HepG2 (cell line): ENCODE measurements at regions not wholly inside any gene's neighbourhood (a gene's known extent, or its start where the extent isn't known, plus 50 kb on each side); places are given as distances from the start of the nearest gene placed in this dataset.

Experiments used
- ATAC-seq: fragments of 200-7000 bp; cut with Tn5 transposase; 3 replicates; pipeline ENCODE4 v1.9.1; 2020; ENCODE audit warnings: mild to moderate bottlenecking, moderate library complexity
- BruUV-seq: library from RNA; stranded (reverse); fragments of 400-500 nt; replicated peaks from 2 replicates; lab custom pipeline; 2021; lab: Mats Ljungman, UMichigan
- CTCF ChIA-PET: fragments of 300-600 bp; formaldehyde crosslinking; extraction: SDS; loops from one replicate; lab custom pipeline; 2021; ENCODE audit warnings: low total read pairs, inconsistent platforms, low intra/inter-chr PET ratio; lab: Yijun Ruan, JAX
- POLR2A ChIA-PET: fragments of 350-600 bp; sonication (Branson Sonifier 250); formaldehyde crosslinking; loops from one replicate; lab custom pipeline; 2020; ENCODE audit warnings: antibody characterized with exemption, inconsistent platforms; lab: Yijun Ruan, JAX
- DNase-seq: peaks from one replicate; pipeline ENCODE4 v3.0.0-alpha.2; 2015; ENCODE audit warnings: low spot score
- FAIRE-seq: peaks from 3 replicates; lab custom pipeline; 2011; peaks lifted over from hg19 to GRCh38; lab: Jason Lieb, UNC
- H2AFZ ChIP-seq: one replicate; pipeline ENCODE4 v1.6.1; 2011; ENCODE audit warnings: low read length, inconsistent platforms
- H3K27ac ChIP-seq: fragments of 300-600 bp; 3 replicates; pipeline ENCODE4 v1.8.0; 2011; ENCODE audit warnings: mixed run types, mild to moderate bottlenecking, mixed read lengths, low read length, inconsistent platforms; ENCODE audit not compliant: insufficient read depth; ENCODE audit errors: extremely low read length
- H3K27me3 ChIP-seq, 2 experiments: fragments of 200-600 bp in 1 of 2; 2 replicates in 1 of 2; 3 replicates in 1 of 2; pipeline versions ENCODE4 v1.6.0 to v1.8.0; 2011; ENCODE audit warnings: low read length in 2 of 2, mild to moderate bottlenecking in 2 of 2, moderate library complexity in 2 of 2, inconsistent platforms in 1 of 2; ENCODE audit not compliant: insufficient read depth in 2 of 2, control insufficient read depth in 1 of 2
- H3K36me3 ChIP-seq, 2 experiments: fragments of 200-600 bp in 1 of 2; replicated peaks in 1 of 2; 2 replicates in 1 of 2; 3 replicates in 1 of 2; pipeline versions ENCODE4 v1.5.1 to v1.8.0; 2011; ENCODE audit warnings: low read length in 2 of 2, inconsistent platforms in 1 of 2; ENCODE audit not compliant: insufficient read depth in 2 of 2, control insufficient read depth in 1 of 2
- H3K4me1 ChIP-seq: 2 replicates; pipeline ENCODE4 v1.5.1; 2012; ENCODE audit warnings: low read length, inconsistent platforms; ENCODE audit not compliant: insufficient read depth
- H3K4me2 ChIP-seq: 2 replicates; pipeline ENCODE4 v1.6.0; 2011; ENCODE audit warnings: low read depth, low read length, inconsistent platforms
- H3K4me3 ChIP-seq, 3 experiments: fragments of 200-600 bp in 1 of 3; sonication (generic), shearing (Covaris generic) in 1 of 3; replicated peaks in 1 of 3; 2 replicates each; pipeline ENCODE4 v1.5.1; 2011 to 2016; ENCODE audit warnings: low read length in 3 of 3, inconsistent platforms in 2 of 3, low read depth in 2 of 3, mild to moderate bottlenecking in 2 of 3, control low read depth in 1 of 3, mixed read lengths in 1 of 3; ENCODE audit not compliant: insufficient read depth in 1 of 3
- H3K79me2 ChIP-seq: one replicate; pipeline ENCODE4 v1.6.1; 2011; ENCODE audit warnings: low read length, inconsistent platforms; ENCODE audit not compliant: insufficient read depth
- H3K9ac ChIP-seq: 2 replicates; pipeline ENCODE4 v1.6.0; 2011; ENCODE audit warnings: mild to moderate bottlenecking, low read depth, low read length, inconsistent platforms; ENCODE audit not compliant: insufficient read depth
- H3K9me3 ChIP-seq: 2 replicates; pipeline ENCODE4 v1.5.1; 2012; ENCODE audit warnings: mild to moderate bottlenecking, low read length
- H4K20me1 ChIP-seq: 2 replicates; pipeline ENCODE4 v1.6.0; 2011; ENCODE audit warnings: inconsistent platforms, mild to moderate bottlenecking, low read length, moderate library complexity; ENCODE audit not compliant: insufficient read depth
- GABPA ChIP-seq, 2 experiments: IDR thresholded peaks; 2 replicates each; pipeline ENCODE4 v1.6.1; 2011 to 2016; ENCODE audit warnings: low read depth in 2 of 2, low read length in 1 of 2, missing biosample characterization in 1 of 2, missing genetic modification characterization in 1 of 2
- NFRKB ChIP-seq: fragments of 450-650 bp; IDR thresholded peaks from 2 replicates; pipeline ENCODE4 v1.6.1; 2017
- NONO ChIP-seq, 2 experiments: fragments of 450-650 bp in 1 of 2; sonication (generic) in 1 of 2; formaldehyde crosslinking in 1 of 2; IDR thresholded peaks in 1 of 2; conservative IDR thresholded peaks in 1 of 2; 2 replicates each; pipeline versions ENCODE4 v1.6.1 to v1.8.0; 2017 to 2022; ENCODE audit warnings: mild to moderate bottlenecking in 1 of 2, missing genetic modification reagents in 1 of 2, moderate library complexity in 1 of 2
- PREB ChIP-seq: sonication (generic); formaldehyde crosslinking; IDR thresholded peaks from 2 replicates; pipeline ENCODE4 v1.4.0; 2020; ENCODE audit warnings: missing genetic modification reagents
- TRAFD1 ChIP-seq: sonication (generic); formaldehyde crosslinking; IDR thresholded peaks from 2 replicates; pipeline ENCODE4 v1.5.1; 2020; ENCODE audit warnings: missing genetic modification reagents, mild to moderate bottlenecking, borderline replicate concordance
- ZBTB2 ChIP-seq: sonication (generic); formaldehyde crosslinking; IDR thresholded peaks from 2 replicates; pipeline ENCODE4 v1.8.0; 2022; ENCODE audit warnings: low read depth, missing genetic modification reagents
- ZFP36L1 ChIP-seq: sonication (generic); formaldehyde crosslinking; IDR thresholded peaks from 2 replicates; pipeline ENCODE4 v1.8.0; 2022; ENCODE audit warnings: mild to moderate bottlenecking, missing genetic modification reagents, moderate library complexity
- ZFP91 ChIP-seq: sonication (generic); formaldehyde crosslinking; IDR thresholded peaks from 2 replicates; pipeline ENCODE4 v1.9.0; 2022; ENCODE audit warnings: missing genetic modification reagents, mild to moderate bottlenecking, borderline replicate concordance
- ZUFSP ChIP-seq: sonication (generic); formaldehyde crosslinking; IDR thresholded peaks from 2 replicates; pipeline ENCODE4 v1.9.0; 2021; ENCODE audit warnings: missing genetic modification reagents, mild to moderate bottlenecking, borderline replicate concordance
- WGBS: methylation state at CpG from one replicate; pipeline ENCODE4 v1.1.6; 2017; ENCODE audit warnings: low lambda C conversion rate; 5-methylcytosine and 5-hydroxymethylcytosine counted together
- in situ Hi-C: cut with HindIII; loops from 2 replicates; pipeline ENCODE4 v1.10.0; 2017; ENCODE audit warnings: low pct_unique_long_range_greater_than_20kb; ENCODE audit not compliant: extremely low pct_ligation_motif_present
- intact Hi-C: fragments of 100-400 bp; cut with micrococcal nuclease; formaldehyde crosslinking; loops from one replicate; pipeline ENCODE4 v1.10.0; 2022; ENCODE audit not compliant: unreplicated experiment

- Histone ChIP-seq H3K4me1 (no peaks in the 10 kb centered on the region), H4K20me1 (no peaks in the 10 kb centered on the region; the same call in 1 of the 2 replicates), H3K36me3 (no peaks in the 10 kb centered on the region), H3K9me3 (no peaks in the 10 kb centered on the region), H2AFZ (no peak overlapping the region), H3K9ac (no peak overlapping the region), H3K79me2 (no peaks in the 10 kb centered on the region), H3K4me2 (no peak overlapping the region), H3K27ac (no peak overlapping the region), H3K4me3 (no peak overlapping the region), H3K27me3 (peaks cover 0 to 15% of the 10 kb centered on the region in 2 experiments; a peak in 2 of 5 replicates)
- in situ Hi-C loops, result no loop called here
- 4% methylated on average over 2 of the region's 2 CpGs for WGBS
- FAIRE-seq, result no peak
- ChIA-PET CTCF (no interaction called here), POLR2A (no interaction called here)
- no peak for ATAC-seq
- no TSS peak for BruUV-seq
- DNase-seq, result no peak
- intact Hi-C loops, result no loop called here
- TF ChIP-seq PREB (CRISPR knock-in tag) (no peak), ZFP36L1 (no peak), ZBTB2 (CRISPR knock-in tag) (no peak), TRAFD1 (CRISPR knock-in tag) (no peak), ZFP91 (CRISPR knock-in tag) (no peak), GABPA (IDR thresholded peaks at IDR 0.05; ENCODE audit: low read depth, low read length) (no peak), GABPA (CRISPR knock-in tag; IDR thresholded peaks at IDR 0.05; ENCODE audit: low read depth) (no peak), ZUFSP (CRISPR knock-in tag) (no peak), NFRKB (no peak), NONO (IDR thresholded peaks at IDR 0.05) (no peak), NONO (CRISPR knock-in tag; conservative IDR thresholded peaks at IDR 0.05) (no peak)
Observed at GRCh38 chr10:21141946-21142492, 244.9 kb upstream of the NEBL start.
